Gastrocnemius medialis (tissue), 4 donors: ENCODE measurements at regions not wholly inside any gene's neighbourhood (a gene's known extent, or its start where the extent isn't known, plus 50 kb on each side); places are given as distances from the start of the nearest gene placed in this dataset.

Experiments used
- CTCF ChIP-seq, 5 experiments: fragments of 450-650 bp in 3 of 5; fragments of 200-600 bp in 2 of 5; sonication (generic) in 2 of 5; IDR thresholded peaks in 4 of 5; conservative IDR thresholded peaks in 1 of 5; 1 replicate in 4 of 5; 2 replicates in 1 of 5; pipeline ENCODE4 v1.5.1; 2016 to 2019; ENCODE audit warnings: antibody characterized with exemption in 5 of 5, mild to moderate bottlenecking in 3 of 5, moderate library complexity in 3 of 5
- POLR2A ChIP-seq, 2 donors: fragments of 450-650 bp; IDR thresholded peaks; one replicate each; pipeline ENCODE4 v1.6.1; 2017; ENCODE audit warnings: antibody characterized with exemption in 2 of 2, mild to moderate bottlenecking in 2 of 2, moderate library complexity in 2 of 2

- no peak for TF ChIP-seq CTCF (IDR thresholded peaks at IDR 0.05 in 4 of 5, conservative IDR thresholded peaks at IDR 0.05 in 1 of 5)
- TF ChIP-seq POLR2A (IDR thresholded peaks at IDR 0.05): no peak
Observed at GRCh38 chr3:146664403-146664802, 59.3 kb upstream of the PLSCR5 start.
